GM19238 (cell line): ENCODE measurements at regions not wholly inside any gene's neighbourhood (a gene's known extent, or its start where the extent isn't known, plus 50 kb on each side); places are given as distances from the start of the nearest gene placed in this dataset.
A peak's percentile ranks its signal among the peaks of the same experiment; 100 is the strongest.

Source experiments
- DNase-seq: peaks from one replicate; pipeline ENCODE4 v3.0.0; 2011; ENCODE audit warnings: low spot score; ENCODE audit not compliant: insufficient read length

DNA sequence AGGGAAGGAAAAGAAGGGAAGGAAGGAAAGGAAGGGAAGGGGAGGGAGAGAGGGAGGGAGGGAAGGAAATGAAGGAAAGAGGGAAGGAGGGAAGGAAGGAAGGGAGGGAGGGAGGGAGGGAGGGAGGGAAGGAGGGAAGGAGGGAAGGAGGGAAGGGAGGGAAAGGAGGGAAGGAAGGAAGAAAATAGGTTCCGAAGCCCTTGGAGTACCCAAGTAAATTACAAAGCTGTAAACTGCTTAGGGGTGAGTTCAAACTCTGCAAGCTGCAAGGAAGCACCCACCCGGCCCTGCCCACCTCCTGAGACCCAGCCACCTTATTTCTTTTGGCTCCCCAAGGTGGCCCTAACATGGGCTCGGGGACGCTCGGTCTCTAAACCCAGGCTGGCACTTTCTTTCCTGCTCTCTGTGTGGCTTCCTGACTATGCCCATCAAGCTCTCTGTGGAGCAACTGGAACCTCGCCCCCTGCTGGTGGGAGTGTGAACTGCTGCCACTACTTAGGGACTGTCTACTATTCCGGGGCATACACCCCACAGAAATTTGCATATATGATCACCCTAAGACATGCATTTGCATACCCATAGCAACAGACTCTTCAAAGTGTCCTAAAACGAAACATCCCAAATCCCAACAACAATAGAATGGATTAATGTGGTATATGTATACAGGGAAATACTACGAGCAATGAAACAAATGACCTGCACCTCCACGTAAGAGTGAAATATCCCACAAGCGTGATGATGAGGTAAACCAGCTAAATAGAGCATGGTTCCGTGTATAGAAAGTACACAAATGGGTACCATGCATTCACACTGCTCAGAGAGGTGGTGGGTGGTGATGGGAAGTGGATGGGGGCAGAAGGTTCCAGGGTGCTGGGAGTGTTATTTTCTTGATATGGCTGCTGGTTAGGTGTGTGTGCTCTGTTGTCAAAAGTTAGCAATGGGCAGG is 151.7 kb upstream of the TBL1X start:
- DNase-seq = peak; percentile 16

DNA sequence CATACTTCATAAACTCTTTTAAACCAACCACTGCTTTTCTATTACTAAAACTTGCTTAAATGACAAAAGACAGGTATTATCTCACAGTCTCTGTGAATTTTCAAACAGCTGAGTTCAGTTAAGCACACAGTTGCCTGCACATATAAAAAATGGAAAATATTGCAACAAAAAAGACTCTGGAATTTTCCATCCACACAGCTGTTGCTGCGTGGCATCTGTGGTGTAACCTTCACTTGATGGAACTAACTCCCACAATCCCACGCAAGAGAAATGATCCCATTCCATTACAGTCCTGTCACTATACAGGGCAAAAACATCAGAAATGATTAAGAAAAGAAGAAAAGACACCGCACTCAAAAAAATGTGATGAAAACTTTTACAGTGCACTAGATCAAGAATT is 149.8 kb upstream of the TBL1X start:
- DNase-seq = no peak

DNA sequence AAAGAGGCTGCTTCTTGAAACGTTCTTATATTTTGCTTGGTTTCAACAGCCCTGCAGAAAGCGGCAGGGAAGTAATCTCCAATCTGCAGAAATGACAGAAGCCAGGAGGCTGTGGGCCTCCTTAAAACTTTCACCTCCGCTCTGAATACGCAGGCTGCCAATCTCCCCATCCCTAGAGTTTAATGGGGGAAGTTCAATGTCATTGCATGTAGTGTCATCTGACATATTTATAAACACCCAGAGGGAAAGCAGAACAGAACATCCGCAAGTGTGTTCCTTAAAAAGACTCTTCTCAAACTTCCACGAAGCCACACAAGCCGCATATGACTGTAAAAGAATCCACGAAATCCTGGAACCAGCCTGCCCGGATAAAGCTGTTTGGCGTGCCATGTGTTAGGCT is 148.8 kb upstream of the TBL1X start:
- DNase-seq = no peak

DNA sequence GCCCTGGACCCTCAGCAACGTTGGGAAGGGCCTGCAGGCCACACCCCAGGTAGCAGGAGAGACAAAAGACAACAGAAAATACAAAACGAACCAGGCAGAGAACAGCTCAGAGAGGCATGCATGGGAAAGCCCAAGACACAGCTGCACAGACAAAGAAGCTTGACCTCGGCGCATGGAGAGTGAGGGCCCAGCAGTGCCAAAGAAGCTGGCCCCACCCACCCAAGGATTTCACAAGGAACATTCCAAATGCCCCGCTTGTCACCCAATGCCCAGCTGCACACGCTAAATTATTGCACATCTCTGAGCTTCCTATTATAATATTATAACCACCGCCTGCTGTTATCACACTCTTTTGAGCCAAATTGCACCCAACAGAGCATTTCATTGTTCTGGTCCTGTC is 147.7 kb upstream of the TBL1X start:
- no peak for DNase-seq

DNA sequence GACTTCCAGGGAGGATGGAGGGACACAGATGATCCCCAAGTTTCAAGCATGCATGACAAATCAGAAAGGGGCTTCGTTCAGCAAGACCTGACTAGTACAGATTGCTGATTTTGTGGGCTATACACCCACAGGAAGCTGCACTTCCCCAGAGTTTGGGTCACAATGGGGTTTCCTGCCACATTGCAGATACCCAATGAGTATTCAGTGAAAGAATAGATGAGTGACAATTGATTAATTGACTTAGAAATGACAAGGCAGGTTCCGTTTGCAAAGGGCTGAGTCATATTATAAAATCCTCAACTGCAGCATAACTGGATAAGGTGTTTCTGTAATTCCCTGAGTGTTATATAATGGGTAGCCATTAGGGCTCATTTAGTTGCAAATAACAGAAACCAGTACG is 146.6 kb upstream of the TBL1X start:
- DNase-seq = no peak

DNA sequence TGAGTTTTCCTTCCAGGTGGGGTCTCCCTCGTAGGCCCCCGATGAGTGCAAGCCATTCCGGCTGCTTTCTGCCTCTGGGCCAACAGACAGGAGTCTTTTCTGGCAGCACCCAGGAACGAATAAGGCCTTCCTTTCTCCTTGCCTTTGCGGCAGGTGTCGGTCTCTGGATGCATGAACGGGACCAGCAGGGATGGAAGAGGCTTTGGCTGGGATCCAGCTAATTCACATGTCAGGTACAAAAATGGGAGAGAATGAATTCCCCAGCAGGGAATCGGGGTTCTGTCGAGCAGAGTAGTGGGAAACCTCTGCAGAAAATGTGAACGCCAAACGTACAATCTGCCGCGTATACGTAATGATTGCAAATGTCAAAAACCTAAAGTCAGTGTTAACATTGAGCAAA is 146.1 kb upstream of the TBL1X start:
- DNase-seq = no peak

DNA sequence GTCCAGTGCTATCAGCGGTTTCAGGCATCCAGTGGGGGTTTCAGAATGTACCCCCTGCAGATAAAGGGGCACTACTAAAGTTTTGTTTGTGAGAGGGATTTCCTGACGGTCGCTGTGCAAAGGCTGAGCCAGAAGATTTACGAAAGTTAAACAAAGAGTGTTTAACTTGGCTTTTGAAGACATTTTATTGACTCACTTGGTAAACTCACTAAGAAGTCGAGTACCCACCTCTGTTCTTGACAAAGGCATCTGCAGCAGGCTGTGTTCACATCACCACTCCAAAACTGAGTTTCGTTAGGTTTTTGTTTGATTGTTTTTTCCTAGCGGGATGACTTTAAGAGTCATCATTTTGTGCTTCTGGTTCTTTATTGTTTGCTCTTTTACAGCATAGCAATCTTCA is 143.9 kb upstream of the TBL1X start:
- no peak for DNase-seq

DNA sequence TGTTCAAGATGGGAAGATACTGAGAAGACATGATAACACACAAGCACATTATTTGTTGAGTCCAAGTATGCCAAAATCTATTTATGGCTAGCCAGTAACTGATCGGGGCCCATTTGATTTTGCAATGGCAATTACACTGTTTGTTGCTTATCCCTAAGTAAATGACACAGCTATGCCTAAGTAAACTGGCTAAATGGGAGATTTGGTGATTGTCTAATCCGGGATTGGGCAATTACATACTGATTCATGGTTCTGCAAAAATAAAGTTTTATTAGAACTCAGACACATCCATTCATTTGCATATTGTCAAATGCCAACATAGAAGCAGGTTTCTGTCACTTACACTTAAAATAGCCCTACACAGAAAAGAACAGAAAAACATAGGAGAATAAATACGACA is 140.2 kb upstream of the TBL1X start:
- no peak for DNase-seq

DNA sequence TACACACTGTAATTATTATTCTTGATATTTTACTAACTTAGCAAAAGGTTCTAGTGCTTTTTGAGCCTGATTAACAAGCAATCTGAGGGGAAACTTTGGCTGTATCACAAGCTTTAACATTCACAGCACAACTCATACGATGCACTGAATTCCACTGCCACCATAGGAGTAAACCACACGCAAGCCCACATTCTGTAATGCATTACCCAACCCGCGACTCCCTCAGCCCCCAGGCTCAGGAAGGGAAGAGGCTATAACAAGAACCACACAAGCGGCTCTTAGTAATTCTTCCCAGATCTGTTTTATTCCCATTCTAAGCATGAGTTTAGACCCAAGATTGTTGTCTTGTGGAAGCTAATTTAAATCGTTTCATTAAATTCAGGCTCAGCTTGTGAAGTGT is 138.5 kb upstream of the TBL1X start:
- no peak for DNase-seq

DNA sequence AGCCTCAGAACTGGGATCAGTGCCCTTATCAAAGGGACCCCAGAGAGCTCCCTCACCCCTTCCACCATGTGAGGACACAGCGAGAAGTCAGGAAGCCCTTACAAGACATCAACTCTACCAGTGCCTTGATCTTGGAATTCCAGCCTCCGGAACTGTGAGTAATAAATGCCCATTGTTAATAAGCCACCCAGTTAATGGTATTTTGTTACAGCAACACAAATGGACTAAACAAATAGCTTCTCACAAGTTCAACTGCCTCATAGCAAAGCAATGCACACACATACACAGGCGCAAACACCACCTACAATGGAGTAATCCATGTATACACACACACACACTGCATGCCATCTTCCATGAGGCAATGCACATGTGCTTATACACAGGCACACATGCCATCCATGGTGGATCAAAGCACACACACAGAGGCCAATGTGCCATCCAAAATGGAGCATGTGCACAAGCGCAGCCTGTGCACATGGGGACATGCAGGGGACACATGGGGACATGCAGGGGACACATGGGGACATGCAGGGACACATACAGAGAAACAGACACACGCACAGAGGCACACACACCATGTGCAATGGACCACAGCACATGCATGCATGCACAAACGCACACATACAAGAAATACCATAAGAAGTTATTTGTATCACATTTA is 137.6 kb upstream of the TBL1X start:
- DNase-seq = no peak

DNA sequence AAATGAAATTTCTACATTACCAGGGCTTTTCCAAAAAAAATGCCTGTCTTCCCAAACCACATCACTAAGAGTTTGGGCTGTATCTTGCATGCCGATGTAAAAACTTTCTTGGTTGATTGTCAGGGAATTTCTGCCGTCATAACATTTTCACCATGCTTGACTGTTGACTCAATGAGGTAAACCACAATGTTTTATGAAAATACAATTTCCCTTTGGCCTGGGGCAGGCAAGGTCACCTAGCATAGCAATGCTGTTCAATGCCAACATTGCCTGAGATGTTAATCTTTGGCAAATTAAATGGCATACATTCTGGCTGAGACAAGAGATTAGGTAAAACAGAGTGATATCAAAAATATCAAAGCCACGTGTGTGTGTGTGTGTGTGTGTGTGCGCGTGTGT is 137.1 kb upstream of the TBL1X start:
- no peak for DNase-seq

DNA sequence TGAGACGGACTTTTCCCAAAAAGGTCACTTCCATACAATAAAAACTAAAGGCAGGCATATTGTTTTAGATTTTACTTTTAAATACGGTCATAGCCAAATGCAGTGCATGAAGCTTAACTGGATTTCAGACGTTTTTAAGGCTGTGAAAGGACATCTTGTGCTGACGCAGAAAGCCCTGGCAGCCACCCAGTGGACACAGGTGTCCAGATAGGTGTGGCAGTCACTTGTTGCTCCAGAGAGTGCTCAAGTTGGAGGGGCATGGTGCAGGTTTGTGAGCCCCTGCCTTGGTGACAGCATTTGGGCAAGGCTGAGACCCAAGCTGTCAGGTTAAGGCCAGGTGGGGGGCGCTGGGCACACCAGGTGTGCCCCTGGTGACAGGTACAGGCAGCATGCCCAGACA is 135.8 kb upstream of the TBL1X start:
- DNase-seq = no peak

DNA sequence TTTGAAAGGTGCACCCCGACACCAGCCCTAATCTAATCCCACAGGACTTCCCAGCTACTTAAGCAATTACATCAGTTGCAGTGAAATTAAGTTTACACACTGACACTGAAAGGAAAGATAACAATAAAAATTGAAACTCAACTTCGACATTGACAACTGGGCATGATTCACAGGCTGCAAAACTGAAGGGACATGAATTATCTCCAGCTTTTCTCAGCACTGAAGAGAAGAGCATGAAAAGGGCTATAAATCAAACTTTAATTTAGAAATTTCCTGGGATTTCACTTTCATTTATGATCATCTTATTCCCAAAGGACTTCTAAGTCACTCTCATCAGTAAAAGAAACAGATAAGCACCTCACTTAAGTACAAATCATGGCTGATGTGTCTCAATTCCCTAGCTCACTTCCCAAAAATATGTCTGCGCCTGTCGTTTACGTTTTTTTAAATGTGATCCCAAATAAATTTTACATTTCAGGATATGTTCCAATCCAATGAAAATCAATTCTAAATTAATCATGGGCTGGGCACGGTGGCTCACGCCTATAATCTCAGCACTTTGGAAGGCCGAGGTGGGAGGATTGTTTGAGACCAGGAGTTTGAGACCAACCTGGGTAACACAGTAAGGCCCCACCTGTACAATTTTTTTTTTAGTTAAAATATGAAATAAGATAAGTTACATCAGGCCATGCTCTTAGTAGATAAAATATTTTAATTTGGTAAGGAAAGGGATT is 134.4 kb upstream of the TBL1X start:
- no peak for DNase-seq

DNA sequence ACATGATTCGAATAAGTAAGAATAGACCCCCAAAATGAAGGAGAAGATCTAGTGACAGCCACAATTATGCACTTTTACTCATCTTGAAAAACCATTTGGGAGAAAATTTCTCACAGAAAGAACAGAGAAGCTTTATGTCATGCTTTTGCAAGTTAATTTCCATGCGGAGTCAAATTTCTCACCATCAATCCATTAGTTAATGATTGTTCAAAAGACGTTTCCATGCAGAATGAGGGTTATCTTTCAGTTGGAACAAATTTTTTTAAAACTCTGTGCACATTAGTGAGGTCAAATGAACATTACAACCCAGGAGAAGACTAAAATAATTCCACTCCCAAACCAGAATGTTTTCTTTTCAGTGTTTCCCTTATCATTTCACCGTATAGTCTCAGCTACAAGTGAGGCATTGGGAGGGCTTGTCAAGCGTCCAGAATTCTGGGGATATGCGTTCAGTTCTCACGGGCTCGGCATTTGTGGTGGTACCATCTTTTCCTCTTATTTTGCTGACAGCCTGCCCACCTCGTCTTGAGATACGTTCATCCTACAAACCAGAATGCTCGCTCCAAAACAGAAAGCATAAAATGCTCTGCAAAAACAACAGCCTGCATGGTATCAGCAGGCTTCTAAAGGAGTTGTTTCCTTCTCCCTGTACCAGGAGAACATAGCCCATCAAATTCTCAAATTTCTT is 130.8 kb upstream of the TBL1X start:
- DNase-seq = no peak

DNA sequence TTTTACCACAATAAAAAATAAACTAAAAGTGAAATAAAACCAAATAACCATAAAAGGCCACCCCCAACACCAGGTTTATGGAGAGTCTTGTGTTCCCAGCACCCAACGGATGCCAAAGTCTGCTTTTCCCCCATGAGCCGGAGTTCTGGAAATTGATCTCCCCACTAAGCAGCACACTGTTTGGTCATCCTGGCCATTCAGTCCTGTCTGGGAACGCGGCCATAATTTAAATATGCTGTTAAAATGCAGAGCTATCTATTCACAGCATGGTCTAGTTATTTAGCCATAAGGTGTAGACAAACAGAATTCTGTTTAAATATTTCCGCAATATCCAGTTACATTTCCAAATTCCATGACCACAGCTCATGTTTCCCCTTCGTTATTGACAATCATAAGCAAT is 129.6 kb upstream of the TBL1X start:
- no peak for DNase-seq

DNA sequence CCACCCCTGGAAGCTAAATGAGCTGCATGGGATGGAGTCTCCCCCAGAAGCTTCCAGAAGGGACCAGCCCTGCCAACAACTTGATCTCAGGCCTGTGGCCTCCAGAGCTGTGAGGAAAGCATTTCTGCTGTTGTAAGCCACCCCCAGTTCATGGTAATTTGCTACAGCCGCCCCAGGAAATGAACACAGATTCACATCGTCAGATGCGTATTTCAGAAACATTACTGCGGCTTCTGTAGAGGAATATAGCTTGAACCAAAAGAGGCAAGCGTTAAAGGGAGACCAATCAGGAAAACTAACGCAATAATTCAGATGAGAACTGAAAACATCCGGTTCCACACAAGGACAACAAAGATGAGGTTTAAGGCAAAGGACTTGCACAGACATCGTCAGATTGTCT is 128.4 kb upstream of the TBL1X start:
- no peak for DNase-seq

DNA sequence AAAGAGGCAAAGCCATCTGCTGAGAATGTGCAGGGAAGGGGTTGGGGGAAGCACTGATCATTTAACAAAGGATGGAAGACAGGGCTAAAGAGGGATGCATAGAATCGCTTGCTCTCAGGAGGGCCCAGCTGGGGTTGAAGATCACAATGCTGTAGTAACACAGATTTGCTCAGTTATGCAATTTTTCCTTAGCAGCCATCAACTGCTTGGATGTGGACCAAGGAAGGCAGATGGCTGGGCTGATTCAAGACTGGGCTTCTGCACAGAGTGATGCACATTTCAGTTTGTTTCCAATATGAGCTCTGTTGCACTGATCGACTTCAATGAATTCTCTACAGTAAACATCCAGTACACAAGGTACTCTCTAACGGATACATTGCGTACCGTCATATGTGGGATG is 127.8 kb upstream of the TBL1X start:
- no peak for DNase-seq

DNA sequence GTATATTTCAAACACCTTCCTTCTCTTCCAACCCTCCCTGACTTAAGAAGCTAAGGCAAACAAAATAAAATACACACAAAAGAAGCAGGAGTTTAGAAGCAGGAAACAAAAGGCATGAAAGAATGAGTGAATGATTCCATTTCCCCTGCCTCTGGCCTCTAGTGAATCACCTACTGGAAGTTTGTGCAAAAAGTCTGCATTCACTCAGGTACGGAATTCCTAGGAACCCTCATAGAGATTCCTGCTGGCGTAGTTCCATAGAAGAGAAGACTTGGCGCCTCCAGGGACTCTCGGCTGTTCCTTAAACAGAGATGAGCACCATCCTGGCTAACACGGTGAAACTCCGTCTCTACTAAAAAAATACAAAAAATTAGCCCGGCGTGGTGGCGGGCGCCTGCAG is 125.9 kb upstream of the TBL1X start:
- no peak for DNase-seq

DNA sequence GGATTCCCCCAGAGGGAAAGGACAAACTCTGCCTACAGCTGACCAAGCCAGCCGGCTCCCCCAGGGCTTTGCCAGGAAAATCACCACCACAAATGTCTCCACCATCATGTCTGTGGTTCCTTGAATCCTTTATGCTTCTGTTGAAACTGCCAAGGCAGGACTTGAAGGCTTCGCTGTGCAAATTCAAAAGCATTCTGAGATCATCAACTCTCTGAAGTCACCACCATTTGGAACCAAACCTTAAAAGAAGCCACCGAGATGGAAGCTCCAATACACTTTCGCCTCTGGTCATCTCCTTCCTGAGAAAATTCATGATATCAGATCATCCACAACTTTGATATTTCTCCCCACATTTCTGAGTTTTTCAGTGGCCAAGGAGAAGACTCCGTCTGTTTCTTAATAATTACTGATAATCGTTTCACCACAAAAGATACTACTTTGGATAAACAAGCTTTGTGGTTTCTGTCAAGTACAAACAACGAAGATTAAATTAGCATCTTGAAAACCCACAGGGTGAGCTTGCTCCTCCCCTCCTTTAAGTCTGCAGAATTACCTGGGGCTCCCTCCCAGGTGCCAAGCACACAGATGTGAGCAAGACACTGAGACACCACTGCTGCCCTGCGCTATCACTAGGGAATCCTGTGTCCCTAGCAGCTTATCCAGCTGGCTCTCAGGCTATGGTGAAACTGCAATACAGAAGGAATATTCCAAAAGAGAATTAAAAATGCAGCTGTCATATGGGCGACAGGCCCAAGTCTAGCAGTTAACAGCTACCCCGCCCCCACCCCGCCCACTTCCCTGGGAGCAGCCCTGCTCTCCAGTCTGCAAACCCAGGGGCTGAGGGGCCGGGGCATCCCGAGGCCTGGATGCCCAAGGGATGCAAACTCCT is 125.0 kb upstream of the TBL1X start:
- no peak for DNase-seq

DNA sequence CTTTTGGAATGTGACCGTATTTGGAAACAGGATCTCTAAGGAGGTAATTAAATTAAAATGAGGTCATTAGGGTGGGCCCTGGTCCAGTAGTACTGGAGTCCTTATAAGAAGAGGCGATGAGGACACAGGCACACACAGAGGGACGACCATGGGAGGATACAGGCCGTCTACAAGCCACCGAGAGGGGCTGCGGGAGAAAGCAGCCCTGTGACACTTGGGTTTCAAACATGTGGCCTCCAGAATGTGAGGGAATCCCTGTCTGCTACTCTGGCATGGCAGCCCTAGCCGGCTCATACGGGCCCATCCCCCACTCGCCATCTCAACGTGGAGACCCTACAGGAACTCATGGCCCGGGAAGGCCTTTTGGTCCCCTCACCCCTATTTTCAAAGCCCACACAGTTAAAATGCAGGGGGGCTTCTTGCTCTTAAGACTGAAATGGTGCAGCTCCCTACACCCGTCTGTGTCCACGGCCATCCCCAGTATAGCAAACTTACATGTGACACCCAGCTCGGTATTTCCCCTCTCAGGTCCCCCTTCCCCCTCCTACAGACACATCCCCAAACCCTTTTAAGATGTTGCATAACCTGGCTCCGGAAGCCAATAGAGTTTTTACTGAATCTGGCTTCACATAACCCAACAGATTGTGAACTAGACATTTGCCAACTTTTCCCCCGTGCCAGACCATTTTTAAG is 124.1 kb upstream of the TBL1X start:
- no peak for DNase-seq
